NCI-H1436 treated with DMSO at 0.1 percent for 48 hours (cell line): ENCODE measurements at regions not wholly inside any gene's neighbourhood (a gene's known extent, or its start where the extent isn't known, plus 50 kb on each side); places are given as distances from the start of the nearest gene placed in this dataset.
A peak's percentile ranks its signal among the peaks of the same experiment; 100 is the strongest.
"Not testable (repeated sequence)": the region's sequence is repeated elsewhere in the genome, so short reads cannot be mapped to it uniquely, and the experiment has no call there.

Source experiments
- DNase-seq: peaks from one replicate; lab custom pipeline; 2025; lab: John Stamatoyannopoulos, UW

DNA sequence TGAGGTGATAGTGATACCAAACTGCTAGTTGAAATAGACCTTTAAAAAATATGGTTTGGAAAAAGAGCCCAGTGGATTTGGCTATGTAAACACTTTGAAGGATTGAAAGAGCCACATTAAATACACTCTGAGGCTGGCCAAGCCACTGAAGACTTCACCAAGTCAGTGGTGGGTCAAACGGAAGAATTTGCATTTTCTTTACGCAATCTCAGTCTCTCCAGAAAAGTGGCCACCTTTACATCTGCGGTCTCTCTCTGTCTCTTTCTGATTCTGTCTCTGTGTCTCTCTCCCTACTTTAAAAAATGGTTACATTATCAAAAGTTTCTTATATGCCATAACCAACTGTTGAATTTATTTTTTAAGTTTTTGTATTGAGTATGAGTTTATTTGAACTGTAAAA lies 651.2 kb upstream of the PITX2 start:
- no peak for DNase-seq

DNA sequence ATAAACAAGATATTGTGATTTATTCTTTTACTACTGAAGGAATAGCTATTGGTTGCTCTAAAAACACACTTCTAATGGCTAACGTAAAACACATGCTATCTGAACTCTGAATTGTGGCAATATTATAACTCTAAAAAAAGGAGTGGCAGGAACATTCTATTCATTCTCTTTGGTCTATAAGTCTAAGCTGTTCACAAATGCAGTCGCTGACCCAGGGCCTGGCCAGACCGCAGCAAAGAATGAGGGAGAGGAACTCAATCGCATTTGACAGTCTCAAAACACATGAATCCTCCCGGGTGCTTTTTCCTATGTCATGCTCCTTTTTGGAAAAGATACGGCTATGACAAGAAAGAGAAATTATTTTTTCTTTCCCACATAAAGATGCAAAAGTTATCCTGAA lies 651.6 kb upstream of the PITX2 start:
- DNase-seq, result no peak

DNA sequence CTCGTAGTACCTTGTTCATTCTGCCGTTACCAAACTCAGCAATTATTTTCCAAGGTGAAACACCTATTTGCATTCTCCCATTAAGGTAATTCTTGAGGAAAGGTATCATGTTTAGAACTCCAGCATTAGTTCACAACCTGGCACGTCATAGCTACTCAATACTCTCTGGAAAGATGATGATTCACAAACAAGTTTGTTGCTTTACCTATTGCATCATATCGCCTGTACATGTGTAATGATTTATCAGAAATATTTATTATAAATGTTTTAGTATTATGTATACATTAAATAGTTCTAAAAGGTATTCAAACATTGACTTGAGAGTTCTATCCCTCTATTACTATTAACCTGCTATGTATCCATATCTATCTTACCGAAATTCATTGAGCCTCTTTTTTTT lies 658.3 kb upstream of the PITX2 start:
- DNase-seq, result no peak

DNA sequence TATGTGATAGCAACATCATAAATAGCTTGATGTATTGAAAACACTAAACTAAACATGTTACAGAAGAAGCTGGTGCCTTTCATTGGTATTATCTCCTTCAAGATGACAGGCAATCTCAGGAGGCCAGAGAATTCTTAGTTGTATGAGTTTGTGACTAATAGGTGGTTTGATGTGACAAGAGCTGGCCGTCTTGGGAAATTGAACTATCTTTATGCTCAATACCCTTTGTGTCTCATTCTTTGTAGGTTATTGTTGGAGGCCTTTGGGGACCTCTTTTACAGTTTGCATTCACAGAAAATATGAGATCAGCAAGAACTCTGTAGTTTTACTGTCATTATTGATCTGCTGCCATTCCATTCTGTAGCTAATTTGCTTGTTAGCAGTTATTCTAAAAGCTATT lies 659.2 kb upstream of the PITX2 start:
- no peak for DNase-seq

DNA sequence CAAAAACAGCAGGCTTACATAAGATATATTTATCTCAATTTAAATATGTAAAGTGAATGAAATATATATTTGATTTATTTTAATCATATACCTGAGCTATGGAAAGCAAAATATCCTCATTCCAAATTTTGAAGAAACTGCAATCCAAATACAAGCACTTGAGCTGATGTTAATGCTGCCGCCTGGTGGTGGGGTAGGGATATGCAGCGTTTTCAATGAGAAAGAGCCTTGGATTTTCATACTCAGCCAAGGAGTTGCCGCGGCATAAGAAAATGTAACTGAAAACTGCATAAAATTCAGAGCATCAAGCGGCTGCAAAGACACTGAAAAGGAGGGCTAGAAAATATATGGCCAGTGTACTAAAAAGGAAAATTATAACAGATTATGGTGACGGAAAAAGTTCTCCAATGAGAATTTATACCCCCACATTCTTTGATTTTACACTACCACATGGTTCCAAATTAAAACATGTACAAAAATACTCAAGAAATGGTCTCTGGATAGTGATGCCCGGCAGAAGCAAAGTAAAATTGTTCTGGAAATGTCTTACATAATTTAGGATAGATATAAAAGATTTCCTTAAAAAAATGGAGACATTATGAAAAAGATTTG lies 660.3 kb upstream of the PITX2 start:
- DNase-seq, result no peak

DNA sequence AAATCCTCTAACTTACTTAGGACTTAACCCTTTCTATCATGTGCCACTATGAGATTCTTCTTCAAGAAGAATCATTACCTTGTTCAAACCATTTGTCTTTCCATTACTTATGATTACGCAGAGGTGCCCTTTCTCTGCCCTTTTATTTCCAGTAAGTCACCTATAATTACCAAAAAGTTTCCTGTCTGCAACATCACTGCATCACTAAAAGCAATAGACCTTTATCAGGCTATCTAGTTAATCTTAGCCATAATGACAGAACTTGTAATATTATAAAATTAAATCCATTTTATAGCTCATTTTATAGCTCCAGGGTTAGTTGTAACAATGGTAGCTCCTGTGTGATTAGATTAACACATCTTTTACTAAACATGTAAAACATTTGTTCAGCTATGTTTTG lies 673.6 kb upstream of the PITX2 start:
- DNase-seq, result no peak

DNA sequence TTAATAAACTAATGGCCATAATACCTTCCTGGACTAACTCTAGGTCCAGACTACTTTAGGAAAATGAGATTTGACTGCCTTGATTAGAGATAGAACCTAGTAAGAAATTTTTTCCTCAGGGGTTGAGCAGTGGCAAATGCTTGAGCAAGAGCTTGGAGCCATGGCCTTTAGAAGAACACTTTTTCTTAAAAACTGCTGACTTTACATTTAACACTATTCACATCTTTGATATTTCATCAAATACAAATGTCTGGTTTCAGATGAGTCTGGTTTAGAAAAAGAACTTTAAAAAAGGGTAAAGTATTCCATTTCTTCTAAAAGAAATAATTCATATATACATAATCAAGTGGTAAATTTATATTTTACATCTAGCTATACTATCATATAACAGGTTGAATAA lies 680.9 kb upstream of the PITX2 start:
- no peak for DNase-seq

DNA sequence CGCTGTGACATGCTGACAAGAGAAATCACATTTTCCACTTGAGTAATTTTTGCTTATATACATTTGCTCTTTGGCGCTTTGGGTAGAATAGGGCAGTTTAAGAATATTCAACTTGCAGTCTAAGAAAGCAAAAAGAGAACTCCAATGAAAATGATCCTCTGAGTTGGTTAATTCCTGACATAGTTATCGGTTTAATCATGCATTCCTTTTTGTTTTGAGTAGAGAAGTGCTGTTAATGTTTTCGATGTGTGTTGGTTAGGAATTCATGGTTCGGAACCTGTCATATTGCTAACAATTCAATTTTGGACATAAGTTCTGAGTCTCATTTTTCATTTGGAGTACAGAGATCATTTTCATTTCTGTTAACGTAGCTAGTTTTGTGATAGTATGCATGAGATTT lies 700.6 kb upstream of the PITX2 start:
- no peak for DNase-seq

DNA sequence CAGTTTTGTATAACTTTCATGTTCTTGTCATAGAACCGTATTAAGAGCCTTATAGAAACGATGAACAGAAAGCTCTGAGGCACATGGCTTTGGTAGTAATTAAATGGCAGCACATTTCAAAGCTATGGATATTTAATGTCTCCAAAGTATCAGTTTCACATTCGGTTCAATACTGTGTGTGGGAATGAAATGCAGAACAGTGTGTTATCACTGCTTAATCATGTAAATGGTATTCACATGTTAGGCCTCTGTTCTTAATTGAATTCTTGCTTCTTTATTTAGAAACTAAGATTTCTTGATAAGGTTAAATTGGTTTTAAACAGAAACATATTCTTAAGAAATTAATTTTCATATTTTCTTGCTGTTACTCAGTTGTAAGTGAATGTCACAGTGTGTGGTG lies 701.0 kb upstream of the PITX2 start:
- DNase-seq, result no peak

DNA sequence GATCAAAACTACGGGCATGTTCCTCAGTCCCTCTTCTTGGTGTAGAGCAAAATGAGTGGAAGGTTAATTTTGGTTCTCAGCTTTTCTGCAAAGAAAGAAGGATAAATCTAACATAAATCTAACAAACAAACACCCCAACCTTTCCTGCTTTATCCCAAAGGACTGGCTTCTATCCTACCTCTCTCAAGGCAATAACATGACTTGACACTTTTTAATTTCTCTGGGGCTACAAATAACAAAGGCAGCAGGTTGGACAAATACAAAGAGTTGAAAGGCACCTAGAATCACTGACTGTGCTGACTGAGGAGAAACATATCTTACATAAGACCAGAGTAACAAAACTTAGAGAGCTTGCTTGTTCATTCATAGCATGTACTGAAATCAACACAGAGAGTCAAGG lies 703.6 kb upstream of the PITX2 start:
- DNase-seq, result no peak

DNA sequence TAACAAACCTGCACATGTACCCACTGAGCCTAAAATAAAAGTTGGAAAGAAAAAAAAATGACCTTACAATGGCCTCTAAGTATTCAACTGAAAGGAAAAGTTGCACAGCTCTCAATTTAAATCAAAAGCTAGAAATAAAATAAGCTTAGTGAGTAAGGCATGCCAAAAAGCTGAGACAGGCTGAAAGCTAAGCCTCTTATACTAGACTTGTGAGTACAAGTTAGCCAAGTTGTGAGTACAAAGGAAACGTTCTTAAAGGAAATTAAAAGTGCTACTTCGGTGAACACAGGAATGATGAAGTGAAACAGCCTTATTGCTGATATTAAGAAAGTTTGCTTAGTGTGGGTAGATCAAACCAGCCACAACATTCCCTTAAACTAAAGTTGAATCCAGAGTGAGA lies 707.9 kb upstream of the PITX2 start:
- no peak for DNase-seq

DNA sequence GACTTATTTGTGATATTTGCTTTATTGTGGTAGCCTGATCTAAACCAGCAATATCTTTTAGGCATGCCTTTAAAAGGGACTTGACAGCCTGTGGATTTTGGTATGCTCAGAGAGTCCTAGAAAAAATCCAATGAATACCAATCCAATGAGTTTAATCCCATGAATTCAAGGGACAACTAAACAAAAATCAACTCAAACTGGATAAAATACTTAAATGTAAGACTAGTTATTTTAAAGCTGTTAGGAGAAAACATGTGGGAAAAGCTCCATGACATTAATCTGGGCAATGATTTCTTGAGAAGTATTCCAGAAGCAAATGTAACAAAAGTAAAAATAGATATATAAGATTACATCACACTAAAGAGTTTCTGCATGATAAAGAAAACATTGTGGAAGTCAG lies 711.5 kb upstream of the PITX2 start:
- no peak for DNase-seq

DNA sequence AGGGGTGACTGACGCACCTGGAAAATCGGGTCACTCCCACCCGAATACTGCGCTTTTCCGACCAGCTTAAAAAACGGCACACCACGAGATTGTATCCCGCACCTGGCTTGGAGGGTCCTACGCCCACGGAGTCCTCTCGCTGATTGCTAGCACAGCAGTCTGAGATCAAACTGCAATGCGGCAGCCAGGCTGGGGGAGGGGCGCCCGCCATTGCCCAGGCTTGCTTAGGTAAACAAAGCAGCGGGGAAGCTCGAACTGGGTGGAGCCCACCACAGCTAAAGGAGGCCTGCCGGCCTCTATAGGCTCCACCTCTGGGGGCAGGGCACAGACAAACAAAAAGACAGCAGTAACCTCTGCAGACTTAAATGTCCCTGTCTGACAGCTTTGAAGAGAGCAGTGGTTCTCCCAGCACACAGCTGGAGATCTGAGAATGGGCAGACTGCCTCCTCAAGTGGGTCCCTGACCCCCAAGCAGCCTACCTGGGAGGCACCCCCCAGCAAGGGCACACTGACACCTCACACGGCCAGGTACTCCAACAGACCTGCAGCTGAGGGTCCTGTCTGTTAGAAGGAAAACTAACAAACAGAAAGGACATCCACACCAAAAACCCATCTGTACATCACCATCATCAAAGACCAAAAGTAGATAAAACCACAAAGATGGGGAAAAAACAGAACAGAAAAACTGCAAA lies 714.5 kb upstream of the PITX2 start:
- not testable (repeated sequence) for DNase-seq

DNA sequence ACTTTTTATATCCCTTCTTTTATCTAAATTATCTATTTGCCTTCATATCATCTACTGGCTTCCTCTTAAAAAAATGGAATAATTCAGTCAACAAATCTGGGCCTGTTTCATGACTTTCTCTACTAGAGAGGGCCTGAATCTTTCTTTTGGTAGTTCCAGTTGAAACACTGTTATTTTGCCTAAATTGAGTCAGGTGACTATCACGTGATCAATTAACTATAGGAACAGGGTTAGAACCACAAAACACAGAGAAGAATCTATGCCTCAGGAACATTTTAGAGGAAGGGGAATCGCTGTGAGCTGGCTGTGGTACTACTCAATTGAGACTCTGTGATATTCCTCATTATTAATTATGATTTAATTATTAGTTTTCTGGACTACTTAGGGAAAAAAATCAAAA lies 736.7 kb upstream of the PITX2 start:
- DNase-seq, result no peak

DNA sequence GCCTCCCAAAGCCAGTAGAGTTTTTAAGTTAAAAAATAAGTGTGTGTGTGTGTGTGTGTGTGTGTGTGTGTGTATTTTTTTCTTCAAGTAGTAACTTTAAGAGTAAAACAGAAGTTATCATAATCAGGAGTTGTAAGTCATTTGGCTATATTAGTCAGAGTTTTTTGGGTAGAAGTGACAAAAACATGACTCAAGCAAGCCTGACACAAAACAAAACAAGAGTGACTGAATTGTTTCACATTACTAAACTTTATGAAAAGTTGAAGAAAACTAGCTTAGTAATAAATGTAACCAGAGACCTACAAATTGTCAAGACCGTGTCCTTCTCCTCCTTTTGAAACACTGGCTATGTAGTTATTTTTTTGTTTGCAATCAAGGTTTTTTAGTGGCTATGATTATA lies 738.0 kb upstream of the PITX2 start:
- no peak for DNase-seq

DNA sequence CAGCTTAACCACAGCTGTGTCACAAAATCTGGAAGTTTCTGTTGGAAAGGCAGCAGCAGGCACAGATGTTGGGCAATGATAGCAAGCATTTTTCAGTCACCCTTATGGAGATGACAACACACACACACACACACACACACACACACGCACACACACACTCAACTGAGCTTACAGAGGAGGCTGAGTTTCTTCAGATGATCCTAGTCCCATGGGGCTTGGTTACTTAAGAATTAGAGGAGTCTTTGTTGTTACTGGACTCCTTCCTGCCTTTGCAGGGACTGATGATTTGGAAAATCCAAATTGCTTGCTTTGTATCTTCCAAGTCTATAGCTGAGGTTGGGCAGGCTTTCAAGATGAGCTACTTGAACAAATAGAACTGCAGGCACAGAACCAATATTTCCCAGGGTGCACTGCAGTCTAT lies 740.1 kb upstream of the PITX2 start:
- DNase-seq, result no peak

DNA sequence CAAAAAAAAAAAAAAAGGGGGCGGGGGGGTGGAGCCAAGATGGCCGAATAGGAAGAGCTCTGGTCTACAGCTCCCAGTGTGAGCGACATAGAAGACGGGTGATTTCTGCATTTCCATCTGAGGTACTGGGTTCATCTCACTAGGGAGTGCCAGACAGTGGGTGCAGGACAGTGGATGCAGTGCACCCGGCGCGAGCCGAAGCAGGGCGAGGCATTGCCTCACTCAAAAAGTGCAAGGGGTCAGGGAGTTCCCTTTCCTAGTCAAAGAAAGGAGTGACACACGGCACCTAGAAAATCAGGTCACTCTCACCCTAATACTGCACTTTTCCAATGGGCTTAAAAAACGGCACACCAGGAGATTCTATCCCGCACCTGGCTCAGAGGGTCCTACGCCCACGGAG lies 755.0 kb upstream of the PITX2 start:
- not testable (repeated sequence) for DNase-seq

DNA sequence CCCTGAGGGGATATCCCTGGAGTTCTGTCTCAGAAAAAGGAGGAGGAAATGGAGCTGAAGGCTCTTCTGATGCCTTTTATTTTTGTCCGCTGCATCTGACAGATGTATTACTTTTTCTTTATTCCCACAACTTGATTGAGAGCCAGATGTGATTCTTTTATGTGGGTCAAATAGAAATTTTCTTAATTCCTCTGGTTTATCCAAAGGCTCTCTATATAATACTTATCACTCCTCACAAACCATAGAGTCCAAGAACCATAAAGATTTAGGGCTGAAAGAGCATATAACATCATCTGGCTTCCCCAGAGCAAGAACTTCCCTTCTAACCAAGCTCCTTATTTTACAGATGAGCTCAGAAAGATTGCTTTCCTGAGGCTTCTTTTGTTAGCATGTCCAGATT lies 756.7 kb upstream of the FAM241A start:
- DNase-seq, result no peak

DNA sequence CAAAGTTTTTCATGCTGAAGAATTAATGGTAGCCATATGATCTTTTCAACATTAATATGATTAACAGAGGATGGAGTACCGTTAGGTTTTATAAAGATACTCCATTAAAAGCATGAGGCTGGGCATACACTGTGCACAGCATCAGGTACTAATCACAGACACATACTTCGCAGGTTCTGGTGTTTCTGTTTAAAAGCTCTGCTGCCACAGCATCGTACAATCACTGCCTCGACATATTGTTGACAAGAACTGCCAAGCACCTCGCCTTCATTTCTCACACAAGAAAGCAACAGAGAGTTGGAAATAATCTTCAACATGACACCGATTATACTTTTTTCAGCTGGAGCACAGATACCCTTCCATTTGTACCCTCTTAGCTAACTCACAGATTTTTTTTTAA lies 753.4 kb upstream of the FAM241A start:
- no peak for DNase-seq

DNA sequence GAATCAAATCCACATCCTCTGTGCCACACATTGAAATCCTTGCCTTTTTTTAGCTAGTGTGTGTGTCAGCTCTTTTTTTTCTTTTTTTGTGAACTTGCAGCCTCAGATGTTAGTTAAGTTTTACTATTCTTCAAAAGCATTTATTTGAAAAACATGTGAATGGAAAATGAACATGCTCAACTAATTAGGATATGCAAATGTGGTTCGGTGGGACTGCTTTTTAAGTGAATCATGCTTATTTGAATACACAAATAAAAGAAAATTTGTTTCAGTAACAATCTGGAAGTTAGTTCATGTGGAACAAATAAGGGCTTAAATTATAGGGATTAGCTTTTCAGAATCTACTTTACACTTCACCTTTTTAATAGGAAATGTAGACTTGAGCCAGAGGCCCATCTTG lies 751.5 kb upstream of the FAM241A start:
- no peak for DNase-seq

DNA sequence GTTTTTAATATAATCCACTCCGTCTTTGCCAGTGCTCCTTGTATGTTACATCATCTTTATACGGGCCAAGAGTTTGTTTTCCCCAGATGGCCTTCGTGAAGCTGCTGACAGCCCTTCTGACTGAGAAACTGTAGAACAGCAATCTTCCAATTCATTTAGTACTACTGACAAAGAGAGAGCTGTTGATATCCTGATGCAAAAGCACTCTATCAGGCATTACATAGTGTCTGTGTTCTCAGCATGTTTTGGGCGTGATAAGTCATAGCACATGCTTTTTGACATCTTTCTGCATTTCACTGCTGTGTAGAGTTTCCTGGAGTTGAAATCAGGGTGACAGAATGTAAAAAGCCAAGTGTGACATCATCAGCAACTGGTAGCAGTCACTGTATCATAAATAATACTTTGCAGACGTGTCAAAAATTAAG lies 746.3 kb upstream of the FAM241A start:
- DNase-seq, result no peak

DNA sequence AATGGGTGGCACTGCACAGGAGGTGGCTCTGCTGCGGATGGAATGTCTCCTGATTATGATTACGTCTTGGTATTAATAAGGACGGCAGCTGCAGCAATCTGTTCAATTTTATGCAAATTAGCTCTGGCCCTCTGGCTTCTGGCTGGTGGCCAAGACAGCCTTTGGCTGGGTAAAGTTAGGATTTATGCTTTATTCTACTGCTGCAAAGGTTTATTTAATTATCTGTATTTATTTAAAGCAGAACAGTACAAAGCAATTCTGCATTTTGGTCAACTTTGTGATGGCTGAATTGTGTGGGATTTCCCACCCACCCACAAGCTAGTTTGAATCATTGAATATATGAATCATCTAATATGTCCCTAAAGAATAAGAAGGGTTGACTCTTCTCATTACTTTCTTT lies 745.6 kb upstream of the FAM241A start:
- no peak for DNase-seq

DNA sequence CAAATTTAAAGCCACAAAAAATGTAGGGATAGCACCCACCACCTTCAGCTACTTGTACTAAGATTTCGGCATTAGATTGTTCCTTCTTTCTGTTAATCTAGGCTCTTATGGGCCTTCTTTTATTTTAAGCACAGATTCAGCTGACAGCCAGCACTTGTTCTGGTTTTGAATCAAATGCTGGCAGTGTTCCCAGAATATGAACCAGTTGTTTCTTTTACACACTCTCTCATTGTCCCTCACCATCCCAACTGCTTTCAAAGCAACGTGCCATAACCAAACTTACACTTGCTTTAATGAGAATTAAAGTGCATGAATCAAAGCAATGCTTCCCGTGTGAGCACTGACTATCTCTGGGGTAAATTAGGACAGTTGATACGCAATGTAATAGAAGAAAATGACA lies 744.5 kb upstream of the FAM241A start:
- DNase-seq, result peak; percentile 2

DNA sequence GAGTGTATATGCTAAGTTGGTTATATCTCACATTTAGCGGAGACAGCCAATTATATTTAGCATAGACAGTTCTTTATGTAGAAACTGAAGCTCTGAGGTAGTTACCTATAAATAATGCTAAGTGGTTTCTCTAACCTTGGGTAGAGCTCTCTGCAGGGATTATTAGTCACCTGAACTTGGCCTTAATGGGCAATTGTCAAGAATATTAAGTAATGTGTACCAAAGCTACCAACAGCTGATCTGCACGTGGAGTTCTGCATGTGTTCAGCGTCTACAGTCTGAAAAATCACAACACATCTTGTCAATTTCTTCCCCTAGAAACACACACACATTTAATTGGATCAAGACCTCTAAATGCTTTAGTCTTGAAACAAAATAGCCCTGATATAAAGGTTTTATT lies 740.6 kb upstream of the FAM241A start:
- no peak for DNase-seq
